ENCODE measurements at regions not wholly inside any gene's neighbourhood (a gene's known extent, or its start where the extent isn't known, plus 50 kb on each side); places are given as distances from the start of the nearest gene placed in this dataset.
"Not testable (repeated sequence)": the region's sequence is repeated elsewhere in the genome, so short reads cannot be mapped to it uniquely, and the experiment has no call there.

- not testable (repeated sequence) for H3F3A ChIP-seq (ENCODE audit: insufficient read depth, low read length, poor library complexity, severe bottlenecking); H3K4me2 ChIP-seq (ENCODE audit: low read length); H3K9me3 ChIP-seq (ENCODE audit: low read length); H3K36me3 ChIP-seq (ENCODE audit: insufficient read depth, low read length); H3K4me3 ChIP-seq (ENCODE audit: low read length); H3K9me2 ChIP-seq (ENCODE audit: insufficient read depth, low read length); H3K27ac ChIP-seq (ENCODE audit: low read length); H3K9ac ChIP-seq (ENCODE audit: low read length); H2AFZ ChIP-seq (ENCODE audit: low read depth, low read length); H3K27me3 ChIP-seq (ENCODE audit: insufficient read depth, low read depth, low read length); H3K79me2 ChIP-seq (replicated peaks; ENCODE audit: insufficient read depth, low read length); H4K20me1 ChIP-seq (ENCODE audit: insufficient read depth)
These were observed 175.7 kb downstream of the ADRA2C start for GRCh38 chr4:3941735-3942522.

- not testable (repeated sequence) for H3K4me2 ChIP-seq (ENCODE audit: low read length)
These were observed 176.4 kb downstream of the ADRA2C start for GRCh38 chr4:3942569-3942971.

GRCh38 chr4:3943051-3943450, 176.9 kb downstream of the ADRA2C start:
- H3K4me2 ChIP-seq (ENCODE audit: low read length); H3K4me3 ChIP-seq (ENCODE audit: low read length); H3K36me3 ChIP-seq (ENCODE audit: insufficient read depth, low read length); H3K9me2 ChIP-seq (ENCODE audit: insufficient read depth, low read length); H3K27ac ChIP-seq (ENCODE audit: low read length); H3F3A ChIP-seq (ENCODE audit: insufficient read depth, low read length, poor library complexity, severe bottlenecking); H2AFZ ChIP-seq (ENCODE audit: low read depth, low read length); H3K9ac ChIP-seq (ENCODE audit: low read length); H3K27me3 ChIP-seq (ENCODE audit: insufficient read depth, low read depth, low read length); H4K20me1 ChIP-seq (ENCODE audit: insufficient read depth); H3K79me2 ChIP-seq (replicated peaks; ENCODE audit: insufficient read depth, low read length); H3K9me3 ChIP-seq (ENCODE audit: low read length): not testable (repeated sequence)

More at GRCh38 chr4:3942569-3942971, 176.4 kb downstream of the ADRA2C start:
- H3K4me3 ChIP-seq (ENCODE audit: low read length); H3F3A ChIP-seq (ENCODE audit: insufficient read depth, low read length, poor library complexity, severe bottlenecking); H3K9me3 ChIP-seq (ENCODE audit: low read length); H2AFZ ChIP-seq (ENCODE audit: low read depth, low read length); H3K27me3 ChIP-seq (ENCODE audit: insufficient read depth, low read depth, low read length); H4K20me1 ChIP-seq (ENCODE audit: insufficient read depth); H3K27ac ChIP-seq (ENCODE audit: low read length); H3K9me2 ChIP-seq (ENCODE audit: insufficient read depth, low read length); H3K79me2 ChIP-seq (replicated peaks; ENCODE audit: insufficient read depth, low read length); H3K36me3 ChIP-seq (ENCODE audit: insufficient read depth, low read length); H3K9ac ChIP-seq (ENCODE audit: low read length): not testable (repeated sequence)
- peak; percentile 61 for TF ChIP-seq CTCF (IDR thresholded peaks at IDR 0.05; ENCODE audit: poor library complexity, severe bottlenecking)
- TF ChIP-seq RAD21 (conservative IDR thresholded peaks at IDR 0.05) = peak; percentile 7
- TF ChIP-seq SMC3 (conservative IDR thresholded peaks at IDR 0.05; ENCODE audit: poor library complexity) = peak; percentile 43

GRCh38 chr4:3945511-3946290, 179.5 kb downstream of the ADRA2C start:
- Histone ChIP-seq H3F3A (ENCODE audit: insufficient read depth, low read length, poor library complexity, severe bottlenecking) (no peaks in the 10 kb centered on the region), H3K9me3 (ENCODE audit: low read length) (no peaks in the 10 kb centered on the region), H3K36me3 (ENCODE audit: insufficient read depth, low read length) (no peaks in the 10 kb centered on the region), H3K9ac (ENCODE audit: low read length) (no peak overlapping the region), H3K9me2 (ENCODE audit: insufficient read depth, low read length) (no peaks in the 10 kb centered on the region), H3K4me2 (ENCODE audit: low read length) (no peak overlapping the region), H3K79me2 (replicated peaks; ENCODE audit: insufficient read depth, low read length) (no peaks in the 10 kb centered on the region), H4K20me1 (ENCODE audit: insufficient read depth) (no peaks in the 10 kb centered on the region), H3K4me3 (ENCODE audit: low read length) (no peak overlapping the region), H3K27me3 (ENCODE audit: insufficient read depth, low read depth, low read length) (no peaks in the 10 kb centered on the region), H2AFZ (ENCODE audit: low read depth, low read length) (no peak overlapping the region), H3K27ac (ENCODE audit: low read length) (no peak overlapping the region)
- TF ChIP-seq EZH2 (IDR thresholded peaks at IDR 0.05; ENCODE audit: borderline replicate concordance, insufficient read depth, low read length, poor library complexity, severe bottlenecking) (no peak), POLR2AphosphoS5 (IDR thresholded peaks at IDR 0.05) (no peak), TAF1 (IDR thresholded peaks at IDR 0.05; ENCODE audit: low read depth) (no peak), CTCF (IDR thresholded peaks at IDR 0.05; ENCODE audit: poor library complexity, severe bottlenecking) (no peak), SMC3 (conservative IDR thresholded peaks at IDR 0.05; ENCODE audit: poor library complexity) (no peak), EP300 (conservative IDR thresholded peaks at IDR 0.05; ENCODE audit: poor library complexity, severe bottlenecking) (no peak), REST (IDR thresholded peaks at IDR 0.05; ENCODE audit: borderline replicate concordance) (no peak), MXI1 (conservative IDR thresholded peaks at IDR 0.05; ENCODE audit: poor library complexity, severe bottlenecking) (no peak), RAD21 (conservative IDR thresholded peaks at IDR 0.05) (no peak)
